ENCODE measurements at regions not wholly inside any gene's neighbourhood (a gene's known extent, or its start where the extent isn't known, plus 50 kb on each side); places are given as distances from the start of the nearest gene placed in this dataset.

DNA sequence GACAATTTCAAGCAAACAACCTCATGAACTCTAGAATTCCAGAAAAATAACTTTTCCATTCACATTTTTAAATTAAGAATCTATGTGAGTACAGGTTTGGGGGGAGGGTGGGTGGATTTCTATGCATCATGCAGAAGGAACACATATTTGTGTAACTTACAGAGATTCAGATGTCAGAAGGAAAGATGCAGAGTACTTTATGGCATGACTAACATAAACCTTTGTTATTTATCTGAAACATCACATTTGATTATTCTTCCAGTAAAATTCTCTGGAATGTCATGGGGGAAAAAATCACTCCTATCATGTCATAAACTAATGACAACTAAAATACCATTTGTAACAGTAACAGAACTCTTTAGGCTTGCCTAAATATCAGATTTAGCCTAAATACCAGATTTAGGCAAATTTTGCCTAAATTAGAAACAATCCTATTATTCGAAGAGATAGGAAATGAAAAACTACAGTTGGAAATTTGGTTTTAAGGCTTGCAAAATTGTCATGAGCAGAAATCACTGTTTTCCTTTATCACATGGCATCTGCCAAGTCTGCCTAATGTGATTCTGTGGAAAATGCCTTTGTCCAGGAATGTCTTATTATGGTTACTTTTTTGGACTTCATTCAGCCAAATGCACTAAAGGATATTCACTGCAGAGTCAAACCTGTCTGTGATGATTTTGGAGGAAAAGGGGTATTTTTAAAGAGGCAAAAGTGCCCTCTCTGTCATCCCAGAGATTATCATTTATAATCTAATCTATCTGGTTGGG, 527.7 kb upstream of the CELF2 start:
- no peaks in the 10 kb centered on the region for H3K9me3 ChIP-seq
- H3K4me1 ChIP-seq: no peaks in the 10 kb centered on the region
- TF ChIP-seq, protein P1, sequence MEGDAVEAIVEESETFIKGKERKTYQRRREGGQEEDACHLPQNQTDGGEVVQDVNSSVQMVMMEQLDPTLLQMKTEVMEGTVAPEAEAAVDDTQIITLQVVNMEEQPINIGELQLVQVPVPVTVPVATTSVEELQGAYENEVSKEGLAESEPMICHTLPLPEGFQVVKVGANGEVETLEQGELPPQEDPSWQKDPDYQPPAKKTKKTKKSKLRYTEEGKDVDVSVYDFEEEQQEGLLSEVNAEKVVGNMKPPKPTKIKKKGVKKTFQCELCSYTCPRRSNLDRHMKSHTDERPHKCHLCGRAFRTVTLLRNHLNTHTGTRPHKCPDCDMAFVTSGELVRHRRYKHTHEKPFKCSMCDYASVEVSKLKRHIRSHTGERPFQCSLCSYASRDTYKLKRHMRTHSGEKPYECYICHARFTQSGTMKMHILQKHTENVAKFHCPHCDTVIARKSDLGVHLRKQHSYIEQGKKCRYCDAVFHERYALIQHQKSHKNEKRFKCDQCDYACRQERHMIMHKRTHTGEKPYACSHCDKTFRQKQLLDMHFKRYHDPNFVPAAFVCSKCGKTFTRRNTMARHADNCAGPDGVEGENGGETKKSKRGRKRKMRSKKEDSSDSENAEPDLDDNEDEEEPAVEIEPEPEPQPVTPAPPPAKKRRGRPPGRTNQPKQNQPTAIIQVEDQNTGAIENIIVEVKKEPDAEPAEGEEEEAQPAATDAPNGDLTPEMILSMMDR (IDR thresholded peaks at IDR 0.05): no peak
- ATAC-seq (no peak), DNase-seq (no peak)
- H3K4me3 ChIP-seq: no peak overlapping the region
- H3K27ac ChIP-seq: no peak overlapping the region
- intact Hi-C loops (cut with DNase I): no loop called here
- H3K27me3 ChIP-seq (ENCODE audit: low read depth): no peaks in the 10 kb centered on the region
- H3K36me3 ChIP-seq: no peaks in the 10 kb centered on the region

DNA sequence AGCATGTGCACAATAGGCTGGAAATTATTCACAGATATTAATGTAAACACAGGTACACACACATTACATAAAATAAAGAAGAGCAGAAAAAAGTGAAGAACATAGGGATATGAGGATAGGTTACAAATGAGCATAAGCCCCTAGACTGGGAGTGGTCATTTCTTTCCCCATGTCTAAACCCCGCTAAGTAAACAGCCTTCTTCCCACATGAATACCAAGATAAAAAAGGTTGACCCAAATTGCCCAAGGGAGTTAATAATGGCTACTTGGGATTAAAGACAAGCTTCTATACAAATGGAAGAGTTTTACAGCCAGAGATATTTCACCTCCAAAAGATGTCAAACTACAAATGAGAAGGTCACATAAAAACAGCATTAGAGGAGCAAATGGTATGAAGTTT, 527.1 kb upstream of the CELF2 start:
- H3K27ac ChIP-seq: no peak overlapping the region
- H3K9me3 ChIP-seq: no peaks in the 10 kb centered on the region
- DNase-seq (no peak), ATAC-seq (no peak)
- TF ChIP-seq, protein P1 (IDR thresholded peaks at IDR 0.05): no peak
- H3K4me1 ChIP-seq: no peaks in the 10 kb centered on the region
- H3K27me3 ChIP-seq (ENCODE audit: low read depth): no peaks in the 10 kb centered on the region
- H3K36me3 ChIP-seq: no peaks in the 10 kb centered on the region
- intact Hi-C loops (cut with DNase I): no loop called here
- H3K4me3 ChIP-seq: no peak overlapping the region

DNA sequence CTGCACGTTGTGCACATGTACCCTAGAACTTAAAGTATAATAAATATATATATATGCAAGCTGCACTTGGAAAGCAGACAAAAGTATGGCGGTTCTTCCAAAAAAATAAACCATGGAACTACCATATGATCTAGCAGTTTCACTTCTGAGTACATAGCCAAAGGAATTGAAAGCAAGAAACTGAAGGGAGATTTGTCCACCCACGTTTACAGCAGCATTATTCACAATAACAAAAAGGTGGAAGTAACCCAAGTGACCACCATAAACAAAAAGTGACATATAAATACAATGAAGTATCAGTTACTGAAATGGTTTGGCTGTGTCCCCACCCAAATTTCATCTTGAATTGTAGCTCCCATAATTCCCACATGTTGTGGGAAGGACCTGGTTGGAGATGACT, 525.3 kb upstream of the CELF2 start:
- TF ChIP-seq, protein P1 (IDR thresholded peaks at IDR 0.05): no peak
- no peak for ATAC-seq
- no peak for DNase-seq
- Histone ChIP-seq H3K27ac (no peak overlapping the region), H3K4me3 (no peak overlapping the region), H3K4me1 (no peaks in the 10 kb centered on the region), H3K36me3 (no peaks in the 10 kb centered on the region), H3K9me3 (no peaks in the 10 kb centered on the region), H3K27me3 (ENCODE audit: low read depth) (no peaks in the 10 kb centered on the region)
- intact Hi-C loops (cut with DNase I): no loop called here

DNA sequence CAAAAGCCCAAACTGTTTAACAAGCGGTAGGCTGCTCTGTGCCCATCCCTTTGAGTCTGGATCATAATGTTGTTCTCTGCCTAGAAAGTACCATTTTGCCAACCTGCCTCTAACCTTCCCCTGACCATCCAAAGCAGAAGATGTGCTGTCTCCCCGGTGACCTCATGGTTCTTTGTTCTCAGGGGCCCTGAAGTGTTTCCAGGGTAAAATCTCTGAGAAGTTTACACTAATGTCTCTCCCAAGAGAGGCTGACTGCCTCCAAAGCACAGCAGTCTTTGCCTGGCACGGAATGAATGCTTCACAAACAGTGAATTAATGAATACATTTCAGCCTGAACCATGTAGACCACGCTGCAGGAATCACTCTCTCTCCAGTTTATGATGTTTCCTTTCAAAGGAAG, 523.8 kb upstream of the CELF2 start:
- Histone ChIP-seq H3K27ac (no peak overlapping the region), H3K9me3 (no peaks in the 10 kb centered on the region), H3K36me3 (no peaks in the 10 kb centered on the region), H3K27me3 (ENCODE audit: low read depth) (no peaks in the 10 kb centered on the region), H3K4me3 (no peak overlapping the region), H3K4me1 (no peaks in the 10 kb centered on the region)
- DNase-seq (no peak), ATAC-seq (no peak)
- intact Hi-C loops (cut with DNase I): no loop called here
- TF ChIP-seq, protein P1 (IDR thresholded peaks at IDR 0.05): no peak

DNA sequence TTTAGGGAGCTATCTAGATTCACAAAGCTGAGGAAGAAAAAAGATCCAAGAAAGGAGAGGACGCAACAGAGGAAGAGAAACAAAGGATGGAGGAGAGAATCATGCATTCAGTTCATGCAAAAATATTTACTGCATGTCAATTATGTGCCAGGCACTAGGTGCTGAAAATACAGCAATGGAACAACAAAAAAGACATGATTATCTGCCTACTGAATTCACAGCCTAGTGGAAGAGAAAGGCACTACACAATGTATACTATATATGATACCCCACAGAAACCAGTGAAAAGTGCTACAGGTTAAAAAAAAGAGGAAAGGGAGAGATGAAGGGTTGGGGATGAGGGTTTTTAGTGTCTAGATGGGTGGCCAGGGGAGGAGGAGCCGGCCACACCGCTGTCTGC, 520.4 kb upstream of the CELF2 start:
- intact Hi-C loops (cut with DNase I): no loop called here
- no peak overlapping the region for H3K27ac ChIP-seq
- DNase-seq: no peak

More for the DNA sequence above, 520.4 kb upstream of the CELF2 start:
- H3K4me1 ChIP-seq: no peaks in the 10 kb centered on the region
- no peak overlapping the region for H3K4me3 ChIP-seq
- no peaks in the 10 kb centered on the region for H3K27me3 ChIP-seq (ENCODE audit: low read depth)
- no peak for ATAC-seq
- no peaks in the 10 kb centered on the region for H3K36me3 ChIP-seq
- TF ChIP-seq, protein P1 (IDR thresholded peaks at IDR 0.05): no peak
- H3K9me3 ChIP-seq: no peaks in the 10 kb centered on the region
